HepG2 (cell line): ENCODE measurements at regions not wholly inside any gene's neighbourhood (a gene's known extent, or its start where the extent isn't known, plus 50 kb on each side); places are given as distances from the start of the nearest gene placed in this dataset.

Experiments
- BRF2 ChIP-seq: sonication (generic); formaldehyde crosslinking; IDR thresholded peaks from 2 replicates; pipeline ENCODE4 v1.8.1; 2022; ENCODE audit warnings: mild to moderate bottlenecking, missing genetic modification reagents
- HNRNPLL ChIP-seq: fragments of 200-400 bp; formaldehyde crosslinking; IDR thresholded peaks from 2 replicates; pipeline ENCODE4 v1.6.1; 2017; ENCODE audit warnings: mild to moderate bottlenecking, low read depth, low read length; ENCODE audit not compliant: poor library complexity, severe bottlenecking
- MED13 ChIP-seq: sonication (generic); formaldehyde crosslinking; IDR thresholded peaks from 2 replicates; pipeline ENCODE4 v1.5.0; 2020; ENCODE audit warnings: missing genetic modification reagents
- MXD4 ChIP-seq: IDR thresholded peaks from 2 replicates; pipeline ENCODE4 v1.6.1; 2016; ENCODE audit warnings: mild to moderate bottlenecking, missing biosample characterization, missing genetic modification reagents
- ZFP82 ChIP-seq: sonication (generic); formaldehyde crosslinking; IDR thresholded peaks from 2 replicates; pipeline ENCODE4 v1.5.1; 2020; ENCODE audit warnings: mild to moderate bottlenecking, missing genetic modification reagents, borderline replicate concordance
- ZNF292 ChIP-seq: sonication (generic); formaldehyde crosslinking; IDR thresholded peaks from 2 replicates; pipeline ENCODE4 v1.8.1; 2022; ENCODE audit warnings: mild to moderate bottlenecking, low read depth, missing genetic modification reagents, borderline replicate concordance
- ZNF839 ChIP-seq: sonication (generic); formaldehyde crosslinking; IDR thresholded peaks from 2 replicates; pipeline ENCODE4 v1.4.0; 2020; ENCODE audit warnings: missing genetic modification reagents, mild to moderate bottlenecking, borderline replicate concordance

DNA sequence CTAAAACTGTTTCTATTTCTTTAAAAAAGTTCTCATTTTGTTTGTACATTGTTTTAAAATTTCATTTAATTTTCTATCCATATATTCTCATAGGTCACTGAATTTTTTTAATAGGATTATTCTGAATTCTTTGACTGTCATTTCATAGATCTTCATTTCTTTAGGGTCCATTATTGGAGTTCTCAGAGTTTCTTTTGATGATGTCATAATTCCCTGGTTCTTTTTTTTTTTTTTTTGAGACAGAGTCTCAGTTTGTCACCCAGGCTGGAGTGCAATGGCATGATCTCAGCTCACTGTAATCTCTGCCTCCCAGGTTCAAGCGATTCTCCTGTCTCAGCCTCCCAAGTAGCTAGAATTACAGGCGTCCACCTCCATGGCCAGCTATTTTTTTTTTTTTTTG, 89.9 kb downstream of the DMRT2 start:
- TF ChIP-seq ZNF839 (CRISPR knock-in tag) (no peak), BRF2 (CRISPR knock-in tag) (no peak), ZNF292 (CRISPR knock-in tag) (no peak), HNRNPLL (no peak), MXD4 (CRISPR knock-in tag) (no peak), MED13 (no peak), ZFP82 (CRISPR knock-in tag) (no peak)
